Stimulated activated CD8-positive, alpha-beta memory T cell treated with anti-CD3 and anti-CD28 coated beads, Interleukin-7, amount 100 ng/mL, for 48 hours (primary cell): ENCODE measurements at regions not wholly inside any gene's neighbourhood (a gene's known extent, or its start where the extent isn't known, plus 50 kb on each side); places are given as distances from the start of the nearest gene placed in this dataset.

Source experiments
- DNase-seq, 2 donors: peaks; one replicate each; pipeline ENCODE4 v3.0.0-alpha.2; 2020; ENCODE audit warnings: low read depth in 1 of 2; ENCODE audit errors: extremely low read depth in 1 of 2

DNA sequence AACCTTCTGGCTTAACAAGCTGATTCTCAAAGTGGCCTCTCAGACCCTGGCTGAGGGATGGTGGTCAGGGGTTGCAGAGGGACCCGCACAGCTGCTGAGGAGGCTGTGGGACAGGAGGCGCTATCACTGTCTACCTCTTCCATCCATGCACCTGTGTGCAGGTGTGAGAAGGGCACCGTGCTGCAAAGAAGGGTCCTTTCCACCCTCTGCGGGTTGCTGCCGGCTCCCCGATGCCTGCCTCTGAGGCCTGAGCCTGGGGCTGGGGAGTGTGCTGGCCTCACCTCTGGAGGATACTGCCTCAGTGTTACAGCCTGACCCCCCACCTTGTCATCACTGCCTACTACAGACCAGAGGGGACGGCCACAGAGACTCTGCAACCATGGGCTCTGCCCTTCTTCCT, 66.1 kb upstream of the B3GAT1 start:
- no peak for DNase-seq

DNA sequence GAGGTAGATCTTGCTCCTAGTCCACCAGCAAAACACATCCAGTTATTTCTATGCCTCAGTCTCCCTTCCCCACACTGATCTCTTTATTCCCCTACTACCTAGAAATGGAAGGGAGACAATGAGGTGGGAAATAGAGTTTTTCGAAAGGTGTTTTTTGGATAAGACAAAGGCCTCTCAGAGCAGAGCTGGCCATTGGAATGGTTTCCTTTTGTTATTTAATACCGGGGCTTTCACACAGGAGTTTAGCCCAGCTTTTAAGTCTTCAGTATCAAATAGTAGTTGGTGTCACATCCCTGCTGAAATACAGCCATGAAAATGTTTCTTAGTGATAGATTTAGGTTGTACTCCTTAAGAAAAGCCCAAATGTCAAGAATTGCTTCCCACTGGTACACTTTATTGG, 65.4 kb upstream of the B3GAT1 start:
- DNase-seq, result no peak

GRCh38 chr11:134476435-134477021, 64.5 kb upstream of the B3GAT1 start:
- DNase-seq, result no peak

DNA sequence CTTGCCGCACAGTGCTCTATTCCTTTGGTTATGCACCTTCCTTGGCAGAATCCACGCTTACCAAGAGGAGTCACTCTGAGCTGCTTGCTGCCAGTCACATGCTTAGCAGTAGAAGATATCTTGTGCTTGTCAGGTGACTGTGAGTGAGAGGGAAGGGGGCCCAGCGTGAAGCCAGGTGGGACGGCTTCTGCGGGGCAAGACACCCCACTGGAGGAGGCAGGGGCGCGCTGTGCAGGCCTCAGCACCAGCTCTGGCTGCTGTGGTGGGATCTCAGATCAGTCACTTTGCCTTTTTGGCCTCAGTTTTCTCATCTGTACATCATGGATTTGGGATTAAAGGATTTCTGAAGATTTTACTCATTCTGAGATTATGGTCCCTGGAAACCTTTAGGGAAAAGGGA, 63.9 kb upstream of the B3GAT1 start:
- no peak for DNase-seq

DNA sequence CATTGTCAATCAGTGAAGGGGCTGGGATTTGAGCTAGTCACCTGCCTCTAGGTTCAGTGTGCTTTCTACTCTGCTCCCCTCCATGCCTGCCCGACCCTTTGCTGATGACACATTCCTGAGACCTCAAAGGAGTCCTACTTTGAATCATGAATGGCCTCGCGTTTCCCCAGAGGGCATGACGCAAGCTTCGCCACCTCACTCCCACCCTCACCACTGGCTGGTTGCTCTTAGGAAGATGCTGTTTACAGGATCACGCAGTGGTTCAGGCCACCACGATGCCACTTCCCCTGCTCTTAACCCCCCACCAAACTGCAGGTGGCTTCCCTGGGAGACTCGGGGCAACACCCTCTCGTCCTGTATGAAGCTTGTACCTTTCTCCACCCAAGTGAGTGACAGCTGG, 62.9 kb upstream of the B3GAT1 start:
- DNase-seq, result peak in 1 of 2 donors; percentile 19

DNA sequence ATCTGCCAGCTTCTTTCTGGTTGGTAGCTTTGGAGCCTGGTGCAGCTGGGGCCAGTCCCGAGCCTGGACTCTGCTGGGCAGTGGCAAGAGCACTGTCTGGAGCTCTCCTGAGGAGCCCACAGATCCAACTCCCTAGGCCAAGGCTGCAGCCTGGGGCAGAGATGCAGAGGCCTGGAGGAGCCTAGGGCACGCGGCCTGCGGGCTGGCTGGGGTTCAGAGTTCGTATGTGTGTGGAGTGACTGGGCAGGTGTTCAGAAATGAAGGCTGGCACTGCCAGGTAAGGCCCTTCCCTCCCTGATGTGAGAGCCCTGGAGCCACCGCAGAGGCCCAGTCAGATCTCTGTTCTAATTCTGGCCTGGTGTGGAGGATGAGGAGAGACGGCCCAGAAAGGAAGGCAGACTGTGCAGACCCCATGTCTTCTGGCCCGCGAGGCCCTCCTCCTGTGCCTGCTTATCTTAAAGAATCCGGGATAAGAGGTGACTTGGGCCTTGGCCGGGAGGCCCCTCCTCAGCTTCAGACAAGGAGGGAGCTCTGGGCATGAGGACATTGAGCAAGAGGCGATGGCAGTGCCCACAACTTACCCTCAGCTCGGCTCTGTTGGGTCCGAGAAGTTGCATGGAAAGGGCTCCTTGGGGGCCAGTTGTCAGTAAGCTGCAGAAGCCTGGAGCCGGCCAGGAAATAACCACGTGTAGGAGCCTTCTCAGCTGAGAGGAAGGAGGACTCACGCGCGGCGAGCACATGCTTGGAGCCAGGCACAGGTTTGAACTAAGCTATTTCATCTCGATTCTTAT, 62.2 kb upstream of the B3GAT1 start:
- DNase-seq, result no peak

GRCh38 chr11:134471716-134472455, 59.8 kb upstream of the B3GAT1 start:
- DNase-seq, result no peak

DNA sequence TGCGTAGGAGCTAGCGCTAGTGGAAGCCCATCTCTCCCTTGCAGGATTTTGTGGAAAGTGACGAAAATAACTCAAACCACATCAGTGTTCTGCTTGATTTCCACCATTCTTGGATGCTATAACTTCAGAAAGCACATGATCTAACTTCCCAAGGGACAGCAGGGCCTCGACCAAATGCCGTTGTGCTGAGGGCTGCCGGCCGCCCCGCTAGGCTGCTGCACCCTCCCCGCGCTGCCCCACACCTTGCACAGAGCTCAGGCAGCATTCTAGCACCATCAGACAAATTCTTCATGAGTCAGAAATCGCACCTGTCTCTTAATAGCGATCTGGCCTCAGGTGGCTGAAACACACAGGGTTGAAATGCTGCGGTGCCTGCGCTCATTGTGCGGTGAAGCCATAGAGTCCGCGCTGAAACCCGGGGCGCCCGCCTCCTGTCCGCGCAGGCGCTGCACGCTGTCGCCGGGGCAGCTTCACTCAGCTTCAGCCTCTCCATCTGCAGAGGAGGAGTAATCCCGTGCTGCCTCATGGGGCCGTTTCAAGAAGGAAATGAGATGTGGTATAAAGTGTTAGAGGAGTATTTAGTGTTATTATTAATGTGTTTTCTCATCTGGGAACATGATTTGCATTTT, 59.2 kb upstream of the B3GAT1 start:
- DNase-seq, result no peak

GRCh38 chr11:134470238-134470637, 58.2 kb upstream of the B3GAT1 start:
- DNase-seq, result no peak

- DNase-seq, result no peak
Observed at GRCh38 chr11:134469627-134470026, 57.6 kb upstream of the B3GAT1 start.

GRCh38 chr11:134468796-134469195, 56.8 kb upstream of the B3GAT1 start:
- no peak for DNase-seq

GRCh38 chr11:134468081-134468668, 56.1 kb upstream of the B3GAT1 start:
- no peak for DNase-seq

DNA sequence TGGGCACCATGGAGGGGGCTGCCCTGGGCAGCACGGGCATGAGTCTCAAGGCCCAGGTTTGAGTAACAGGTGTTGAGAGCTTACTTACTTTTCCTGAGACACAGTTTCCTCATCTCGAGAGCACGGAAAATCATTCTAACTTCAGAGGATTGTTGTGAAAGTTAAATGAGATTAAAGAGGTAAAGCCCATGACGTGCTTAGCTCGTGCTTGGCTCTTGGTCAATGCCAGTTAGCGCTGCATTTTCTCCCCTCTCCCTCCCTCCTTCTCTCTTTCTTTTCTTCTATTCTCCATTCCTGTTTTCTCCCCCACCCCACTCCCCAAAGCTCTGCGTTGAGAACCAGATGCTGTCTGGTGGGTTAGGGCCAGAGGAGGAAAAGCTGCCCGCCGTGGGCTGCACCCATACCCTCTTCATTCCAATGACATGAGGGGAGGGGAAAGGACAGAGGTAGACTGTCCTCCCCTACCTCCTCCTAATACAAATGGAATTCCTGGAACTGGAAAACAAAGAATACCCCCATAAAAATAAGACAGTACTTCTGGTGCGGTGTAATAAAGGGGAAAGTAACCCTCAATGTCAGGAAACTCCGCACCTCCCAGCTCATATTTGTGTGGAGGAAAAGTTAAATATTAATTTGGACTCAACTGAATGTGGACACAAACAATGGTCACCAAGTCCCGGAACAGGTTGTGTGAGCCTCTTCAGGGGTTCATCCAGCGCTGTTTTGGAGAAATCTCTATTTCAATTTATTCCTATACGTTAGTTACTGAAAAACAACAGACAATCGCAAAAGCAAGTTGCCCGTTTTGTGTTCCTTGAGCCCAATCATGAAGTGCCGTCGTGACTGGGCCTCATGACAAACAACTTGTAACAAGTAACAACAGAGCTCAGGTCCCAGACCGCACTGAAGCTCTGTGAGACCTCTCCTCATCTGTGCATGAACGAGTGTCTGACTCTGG, 54.8 kb upstream of the B3GAT1 start:
- DNase-seq, result no peak

GRCh38 chr11:134466156-134466555, 54.1 kb upstream of the B3GAT1 start:
- DNase-seq, result no peak

DNA sequence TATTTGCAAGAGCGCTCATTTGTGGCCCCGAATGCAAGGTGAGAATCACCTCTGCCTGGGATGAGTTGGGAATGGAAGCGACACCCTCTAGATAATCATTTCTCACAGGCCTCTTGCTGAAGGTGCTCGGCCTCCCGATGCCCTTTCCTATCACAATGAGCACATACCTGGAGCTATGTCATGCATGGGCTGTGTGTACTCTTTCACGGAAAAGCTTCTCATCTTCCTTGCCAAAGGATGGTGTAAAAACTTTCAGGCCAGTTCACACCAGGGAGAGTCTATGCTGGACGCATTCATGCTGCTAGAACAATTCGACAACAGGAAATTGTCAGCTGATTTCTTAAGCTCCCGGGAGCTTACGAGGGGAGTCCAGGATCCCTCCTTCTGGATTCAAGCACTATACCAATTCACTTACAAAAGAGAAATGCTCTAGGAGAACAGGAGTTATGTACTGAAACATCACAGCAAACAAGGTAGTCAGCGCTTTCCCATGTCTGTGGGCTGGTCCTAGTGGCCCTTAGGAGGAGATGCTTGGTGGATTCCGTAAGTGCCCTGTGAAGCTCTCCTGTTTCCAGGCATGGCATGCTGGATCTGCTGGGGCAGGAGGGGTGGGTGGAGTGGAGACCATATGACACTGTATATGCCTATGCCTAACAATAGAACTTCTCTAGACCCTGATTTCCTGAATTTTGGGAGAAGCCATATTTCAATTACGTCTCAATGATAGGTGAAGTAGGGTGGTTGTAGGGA, 53.1 kb upstream of the B3GAT1 start:
- DNase-seq, result no peak

GRCh38 chr11:134464196-134464595, 52.2 kb upstream of the B3GAT1 start:
- DNase-seq, result no peak

GRCh38 chr11:134463716-134464115, 51.7 kb upstream of the B3GAT1 start:
- no peak for DNase-seq
